ENCODE measurements at regions not wholly inside any gene's neighbourhood (a gene's known extent, or its start where the extent isn't known, plus 50 kb on each side); places are given as distances from the start of the nearest gene placed in this dataset.

DNA sequence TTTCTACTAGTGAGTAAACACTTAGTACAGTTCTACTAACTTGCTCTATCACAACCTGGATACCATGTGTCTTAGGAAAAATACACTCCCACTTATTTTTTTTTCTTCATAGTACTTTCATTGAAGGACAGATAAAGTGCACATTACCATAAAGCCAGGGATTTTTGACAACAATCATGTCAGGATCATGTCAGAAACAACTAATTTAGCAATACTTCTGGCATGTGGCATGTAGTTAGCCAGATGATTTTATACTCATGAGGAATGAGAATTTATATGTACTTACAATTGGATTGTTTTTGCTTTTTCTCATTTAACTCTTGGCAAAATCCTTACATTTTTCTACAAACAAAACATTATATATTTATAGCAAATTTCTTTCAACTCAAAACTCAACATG is 630.7 kb upstream of the GRM3 start:
- TF ChIP-seq, protein P1, sequence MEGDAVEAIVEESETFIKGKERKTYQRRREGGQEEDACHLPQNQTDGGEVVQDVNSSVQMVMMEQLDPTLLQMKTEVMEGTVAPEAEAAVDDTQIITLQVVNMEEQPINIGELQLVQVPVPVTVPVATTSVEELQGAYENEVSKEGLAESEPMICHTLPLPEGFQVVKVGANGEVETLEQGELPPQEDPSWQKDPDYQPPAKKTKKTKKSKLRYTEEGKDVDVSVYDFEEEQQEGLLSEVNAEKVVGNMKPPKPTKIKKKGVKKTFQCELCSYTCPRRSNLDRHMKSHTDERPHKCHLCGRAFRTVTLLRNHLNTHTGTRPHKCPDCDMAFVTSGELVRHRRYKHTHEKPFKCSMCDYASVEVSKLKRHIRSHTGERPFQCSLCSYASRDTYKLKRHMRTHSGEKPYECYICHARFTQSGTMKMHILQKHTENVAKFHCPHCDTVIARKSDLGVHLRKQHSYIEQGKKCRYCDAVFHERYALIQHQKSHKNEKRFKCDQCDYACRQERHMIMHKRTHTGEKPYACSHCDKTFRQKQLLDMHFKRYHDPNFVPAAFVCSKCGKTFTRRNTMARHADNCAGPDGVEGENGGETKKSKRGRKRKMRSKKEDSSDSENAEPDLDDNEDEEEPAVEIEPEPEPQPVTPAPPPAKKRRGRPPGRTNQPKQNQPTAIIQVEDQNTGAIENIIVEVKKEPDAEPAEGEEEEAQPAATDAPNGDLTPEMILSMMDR (IDR thresholded peaks at IDR 0.05), result no peak
- Histone ChIP-seq H3K4me3 (no peak overlapping the region), H3K4me1 (no peaks in the 10 kb centered on the region), H3K27ac (no peak overlapping the region), H3K9me3 (no peaks in the 10 kb centered on the region), H3K27me3 (no peaks in the 10 kb centered on the region), H3K36me3 (no peaks in the 10 kb centered on the region)
- no peak for DNase-seq
- intact Hi-C loops (cut with DNase I; ENCODE audit: low total_unique reads), result no loop called here

DNA sequence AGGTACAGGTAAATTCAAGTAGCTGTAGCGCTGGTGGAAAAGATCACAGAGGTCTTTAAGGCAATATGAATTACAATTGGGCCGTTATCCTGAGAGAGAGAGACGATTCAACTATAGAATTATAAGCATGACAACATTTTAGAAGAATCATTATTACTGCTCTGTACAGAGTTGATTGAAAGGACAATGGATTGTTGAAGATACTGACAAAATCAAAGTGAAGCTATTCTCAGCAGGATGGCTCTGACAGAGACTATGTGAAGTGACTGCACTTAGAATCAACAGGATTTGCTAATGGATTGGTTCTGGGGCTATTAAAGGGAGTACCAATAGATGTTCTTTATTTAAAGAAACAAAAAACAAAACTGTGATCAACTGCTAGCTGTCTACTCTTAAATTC is 634.8 kb upstream of the GRM3 start:
- Histone ChIP-seq H3K27ac (no peak overlapping the region), H3K27me3 (no peaks in the 10 kb centered on the region), H3K36me3 (no peaks in the 10 kb centered on the region), H3K9me3 (no peaks in the 10 kb centered on the region), H3K4me3 (no peak overlapping the region), H3K4me1 (no peaks in the 10 kb centered on the region)
- DNase-seq, result no peak
- TF ChIP-seq, protein P1 (IDR thresholded peaks at IDR 0.05), result no peak
- intact Hi-C loops (cut with DNase I; ENCODE audit: low total_unique reads), result no loop called here

- H3K36me3 ChIP-seq, result no peaks in the 10 kb centered on the region
- no peak overlapping the region for H3K27ac ChIP-seq
- H3K4me1 ChIP-seq, result no peaks in the 10 kb centered on the region
- intact Hi-C loops (cut with DNase I; ENCODE audit: low total_unique reads), result no loop called here
- H3K9me3 ChIP-seq, result peaks cover 0 to 13% (median 0%) of the 10 kb centered on the region in 3 donors
- no peak for DNase-seq
- no peak overlapping the region for H3K4me3 ChIP-seq
- TF ChIP-seq, protein P1 (IDR thresholded peaks at IDR 0.05), result no peak
- no peaks in the 10 kb centered on the region for H3K27me3 ChIP-seq
These were observed 636.8 kb upstream of the GRM3 start for GRCh38 chr7:86006909-86007308.

- Histone ChIP-seq H3K4me3 (no peak overlapping the region), H3K36me3 (no peaks in the 10 kb centered on the region), H3K27me3 (no peaks in the 10 kb centered on the region), H3K9me3 (peaks cover 0 to 16% (median 4%) of the 10 kb centered on the region in 3 donors), H3K27ac (no peak overlapping the region), H3K4me1 (no peaks in the 10 kb centered on the region)
- no peak for DNase-seq
- TF ChIP-seq, protein P1 (IDR thresholded peaks at IDR 0.05), result no peak
- intact Hi-C loops (cut with DNase I; ENCODE audit: low total_unique reads), result no loop called here
These were observed 640.9 kb upstream of the GRM3 start for GRCh38 chr7:86002858-86003257.

- no peak for DNase-seq
- Histone ChIP-seq H3K27ac (no peak overlapping the region), H3K9me3 (peaks cover 0 to 6% (median 4%) of the 10 kb centered on the region in 3 donors), H3K4me3 (no peak overlapping the region), H3K27me3 (no peaks in the 10 kb centered on the region), H3K36me3 (no peaks in the 10 kb centered on the region), H3K4me1 (no peaks in the 10 kb centered on the region)
- intact Hi-C loops (cut with DNase I; ENCODE audit: low total_unique reads), result no loop called here
- TF ChIP-seq, protein P1 (IDR thresholded peaks at IDR 0.05), result no peak
These were observed 646.2 kb upstream of the GRM3 start for GRCh38 chr7:85997515-85997914.

DNA sequence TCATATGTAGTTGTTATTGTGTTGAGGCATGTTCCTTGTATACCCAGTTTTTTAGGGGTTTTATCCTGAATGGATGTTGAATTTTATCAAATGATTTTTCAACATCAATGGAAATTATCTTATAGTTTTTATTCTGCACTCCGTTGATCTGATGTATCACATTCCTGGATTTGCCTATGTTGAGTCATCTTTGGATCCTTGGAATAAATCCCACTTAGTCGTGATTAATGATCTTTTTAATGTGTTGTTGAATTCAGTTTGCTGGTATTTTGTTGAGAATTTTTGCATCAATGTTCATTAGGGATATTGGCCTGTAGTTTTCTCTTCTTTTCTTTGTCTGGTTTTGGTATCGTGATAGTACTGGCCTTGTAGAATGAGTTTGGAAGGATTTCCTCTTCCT is 648.6 kb upstream of the GRM3 start:
- H3K36me3 ChIP-seq, result no peaks in the 10 kb centered on the region
- TF ChIP-seq, protein P1 (IDR thresholded peaks at IDR 0.05), result no peak
- no peaks in the 10 kb centered on the region for H3K27me3 ChIP-seq
- no peak overlapping the region for H3K4me3 ChIP-seq
- peaks cover 0 to 3% (median 0%) of the 10 kb centered on the region in 3 donors for H3K9me3 ChIP-seq
- DNase-seq, result no peak
- no peaks in the 10 kb centered on the region for H3K4me1 ChIP-seq
- no peak overlapping the region for H3K27ac ChIP-seq
- intact Hi-C loops (cut with DNase I; ENCODE audit: low total_unique reads), result no loop called here
